ENCODE measurements at regions not wholly inside any gene's neighbourhood (a gene's known extent, or its start where the extent isn't known, plus 50 kb on each side); places are given as distances from the start of the nearest gene placed in this dataset.

DNA sequence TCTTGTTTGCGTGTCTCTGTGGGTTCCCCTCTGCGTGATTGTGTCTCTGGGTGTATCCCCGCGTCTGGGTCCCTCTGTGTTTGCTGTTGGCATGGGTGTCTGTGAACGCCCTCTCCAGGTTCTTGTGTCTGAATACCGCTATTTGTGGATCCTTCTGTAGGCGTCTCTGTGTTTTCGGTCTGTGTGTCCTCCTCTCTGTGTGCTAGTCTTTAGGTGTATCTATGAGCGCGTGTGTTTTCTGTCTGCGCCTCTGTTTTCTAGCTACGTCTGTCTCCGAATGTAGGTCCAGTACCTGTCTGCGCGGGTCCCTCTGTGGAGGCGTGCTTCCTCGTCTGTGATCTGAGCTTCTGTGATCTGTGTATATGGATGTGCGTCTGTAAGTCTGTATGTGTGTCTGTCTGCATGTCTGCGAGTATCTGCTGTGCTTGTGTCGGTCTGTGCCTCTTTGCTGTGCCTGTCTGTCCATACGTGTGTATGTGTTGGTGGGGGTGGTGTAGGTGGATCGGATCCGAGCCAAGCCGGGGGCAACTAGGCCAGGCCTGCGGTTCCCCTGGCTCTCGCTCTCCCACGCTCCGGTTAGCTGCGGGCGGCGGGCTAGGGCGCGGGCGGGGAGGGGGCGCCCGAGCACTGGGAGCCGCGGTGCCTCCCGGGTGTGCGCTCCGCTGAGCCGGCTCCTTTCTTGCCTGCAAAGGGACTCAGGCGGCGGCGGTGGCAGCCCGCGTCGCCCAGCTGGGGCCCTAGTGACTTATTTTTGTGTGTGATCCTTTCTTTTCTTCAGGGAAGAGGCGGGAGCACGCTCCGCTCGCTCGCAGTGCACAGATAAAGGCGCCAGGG is 105.3 kb upstream of the E2F8 start:
- no peak overlapping the region for H3K27ac ChIP-seq
- peaks cover 0 to 21% of the 10 kb centered on the region in 2 donors for H3K4me1 ChIP-seq
- DNase-seq (ENCODE audit: low spot score) = no peak
- peaks cover 8 to 9% of the 10 kb centered on the region in 2 donors for H3K27me3 ChIP-seq
- peak overlapping the region; percentile 27 to 51 for H3K4me3 ChIP-seq
- H3K9me3 ChIP-seq = no peaks in the 10 kb centered on the region
- H3K36me3 ChIP-seq = no peaks in the 10 kb centered on the region
- TF ChIP-seq, protein P1, sequence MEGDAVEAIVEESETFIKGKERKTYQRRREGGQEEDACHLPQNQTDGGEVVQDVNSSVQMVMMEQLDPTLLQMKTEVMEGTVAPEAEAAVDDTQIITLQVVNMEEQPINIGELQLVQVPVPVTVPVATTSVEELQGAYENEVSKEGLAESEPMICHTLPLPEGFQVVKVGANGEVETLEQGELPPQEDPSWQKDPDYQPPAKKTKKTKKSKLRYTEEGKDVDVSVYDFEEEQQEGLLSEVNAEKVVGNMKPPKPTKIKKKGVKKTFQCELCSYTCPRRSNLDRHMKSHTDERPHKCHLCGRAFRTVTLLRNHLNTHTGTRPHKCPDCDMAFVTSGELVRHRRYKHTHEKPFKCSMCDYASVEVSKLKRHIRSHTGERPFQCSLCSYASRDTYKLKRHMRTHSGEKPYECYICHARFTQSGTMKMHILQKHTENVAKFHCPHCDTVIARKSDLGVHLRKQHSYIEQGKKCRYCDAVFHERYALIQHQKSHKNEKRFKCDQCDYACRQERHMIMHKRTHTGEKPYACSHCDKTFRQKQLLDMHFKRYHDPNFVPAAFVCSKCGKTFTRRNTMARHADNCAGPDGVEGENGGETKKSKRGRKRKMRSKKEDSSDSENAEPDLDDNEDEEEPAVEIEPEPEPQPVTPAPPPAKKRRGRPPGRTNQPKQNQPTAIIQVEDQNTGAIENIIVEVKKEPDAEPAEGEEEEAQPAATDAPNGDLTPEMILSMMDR (IDR thresholded peaks at IDR 0.05) = peak in 1 of 2 donors; percentile 51

DNA sequence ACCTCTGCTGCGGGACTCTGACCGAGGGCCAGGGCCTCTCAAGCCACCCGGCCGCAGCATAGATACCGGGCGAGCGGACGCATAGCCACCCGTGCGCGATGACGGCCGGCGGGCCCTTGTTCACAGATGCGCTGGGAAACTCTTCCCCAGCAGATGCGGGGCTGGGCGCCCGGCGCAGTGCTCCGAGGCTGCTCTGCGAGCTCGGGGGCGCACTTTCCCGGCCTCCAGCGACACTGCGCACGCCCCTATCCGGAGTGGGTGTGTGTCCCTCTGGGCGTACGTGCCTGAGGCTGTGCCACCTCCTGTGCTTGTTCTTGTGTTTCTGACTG is 104.7 kb upstream of the E2F8 start:
- Histone ChIP-seq H3K36me3 (no peaks in the 10 kb centered on the region), H3K4me3 (peak overlapping the region; percentile 27 to 51), H3K27me3 (peaks cover 8 to 9% of the 10 kb centered on the region in 2 donors), H3K27ac (no peak overlapping the region), H3K4me1 (peaks cover 0 to 21% of the 10 kb centered on the region in 2 donors), H3K9me3 (no peaks in the 10 kb centered on the region)
- DNase-seq (ENCODE audit: low spot score) = peak; percentile 61
- TF ChIP-seq, protein P1 (IDR thresholded peaks at IDR 0.05) = no peak

DNA sequence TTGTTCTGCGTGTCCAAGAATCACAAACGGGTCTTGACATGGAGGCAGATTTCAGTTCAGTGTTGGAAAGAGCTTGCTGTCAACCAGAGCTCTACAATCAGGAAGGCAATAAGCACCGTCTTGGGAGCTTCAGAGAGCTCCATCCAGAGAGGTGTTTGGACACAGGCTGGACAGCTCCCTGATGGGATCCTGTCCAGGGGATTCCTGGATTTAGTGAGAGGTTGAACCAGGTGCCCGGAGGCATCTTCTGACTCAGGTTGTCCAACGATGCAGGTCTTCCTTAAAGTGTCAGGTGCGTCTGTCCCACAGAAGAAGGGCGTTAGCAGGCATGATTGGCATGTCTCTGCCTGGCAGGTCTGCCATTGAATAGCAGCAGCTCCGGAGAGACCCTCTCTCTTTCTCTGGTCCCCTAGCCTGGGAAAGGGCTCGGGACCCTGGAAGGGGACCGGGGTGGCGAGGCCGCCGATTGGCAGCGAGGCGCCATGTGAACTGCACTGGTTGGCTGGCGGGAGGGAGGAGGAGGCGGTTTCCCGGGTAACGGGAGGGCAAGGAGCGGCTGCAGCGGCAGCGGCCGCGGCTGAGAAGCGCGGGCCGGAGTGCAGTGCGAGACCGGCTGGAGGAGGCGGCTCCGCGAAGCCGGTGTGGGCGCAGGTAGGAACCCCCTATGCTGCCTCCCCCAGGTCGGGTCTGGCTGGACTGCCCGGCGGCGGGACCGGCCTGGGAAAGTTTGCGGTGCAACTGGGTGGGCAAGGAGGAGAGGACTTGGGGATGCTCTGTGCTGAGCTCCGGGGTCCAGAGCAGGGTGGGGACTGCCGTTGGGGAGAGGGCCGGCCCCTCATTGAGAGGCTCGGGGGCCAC is 104.1 kb upstream of the E2F8 start:
- Histone ChIP-seq H3K4me3 (peak overlapping the region; percentile 27 to 51), H3K9me3 (no peaks in the 10 kb centered on the region), H3K36me3 (no peaks in the 10 kb centered on the region), H3K27ac (no peak overlapping the region), H3K4me1 (peaks cover 0 to 21% of the 10 kb centered on the region in 2 donors), H3K27me3 (peaks cover 8 to 9% of the 10 kb centered on the region in 2 donors)
- TF ChIP-seq, protein P1 (IDR thresholded peaks at IDR 0.05) = no peak
- DNase-seq (ENCODE audit: low spot score) = no peak

DNA sequence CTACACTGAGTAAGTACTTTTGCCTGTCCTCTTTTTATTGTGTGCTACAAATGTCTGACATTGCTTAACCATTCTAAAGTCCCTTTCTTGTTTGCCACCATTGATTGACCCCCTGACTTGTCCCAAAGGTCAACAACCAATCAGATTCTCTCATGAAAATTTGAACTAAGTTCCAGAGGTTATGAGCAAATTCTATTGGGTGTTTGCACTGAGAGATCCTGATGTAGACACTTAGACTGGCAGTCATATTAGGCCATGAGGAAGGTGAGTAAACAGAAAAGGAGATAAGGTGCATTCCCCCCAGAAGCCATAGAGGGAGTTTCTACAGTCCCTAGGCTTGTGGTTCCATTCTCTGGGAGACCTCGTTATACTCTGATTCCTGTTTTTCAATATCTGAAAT is 101.3 kb upstream of the E2F8 start:
- Histone ChIP-seq H3K27me3 (peaks cover 8 to 9% of the 10 kb centered on the region in 2 donors), H3K9me3 (no peaks in the 10 kb centered on the region), H3K4me1 (peaks cover 0 to 21% of the 10 kb centered on the region in 2 donors), H3K36me3 (no peaks in the 10 kb centered on the region), H3K27ac (no peak overlapping the region), H3K4me3 (no peak overlapping the region)
- DNase-seq (ENCODE audit: low spot score) = no peak
- TF ChIP-seq, protein P1 (IDR thresholded peaks at IDR 0.05) = no peak

DNA sequence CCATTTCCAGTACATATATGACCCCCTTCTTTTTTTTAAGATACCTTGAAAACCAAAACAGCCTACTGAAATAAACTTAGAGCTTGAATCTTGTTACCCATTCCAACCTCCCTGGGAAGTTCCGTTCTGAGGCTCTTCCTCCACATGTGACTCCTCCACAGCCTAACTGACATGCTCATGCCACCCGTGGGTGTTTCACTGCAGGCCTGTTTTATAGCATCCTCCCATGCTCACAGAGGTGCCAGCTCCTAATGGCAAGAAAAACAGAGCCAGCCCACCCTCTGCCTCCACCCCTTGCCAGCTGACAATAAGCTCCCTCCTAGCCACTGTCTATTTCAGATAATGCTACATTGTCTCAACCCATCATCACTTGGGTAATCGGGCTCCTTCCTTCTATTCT is 97.6 kb upstream of the E2F8 start:
- H3K27me3 ChIP-seq = no peaks in the 10 kb centered on the region
- DNase-seq (ENCODE audit: low spot score) = no peak
- no peak overlapping the region for H3K4me3 ChIP-seq
- H3K4me1 ChIP-seq = no peaks in the 10 kb centered on the region
- no peaks in the 10 kb centered on the region for H3K36me3 ChIP-seq
- TF ChIP-seq, protein P1 (IDR thresholded peaks at IDR 0.05) = no peak
- H3K9me3 ChIP-seq = no peaks in the 10 kb centered on the region
- no peak overlapping the region for H3K27ac ChIP-seq

All from right atrium auricular region (tissue), 2 donors.